ENCODE measurements at regions not wholly inside any gene's neighbourhood (a gene's known extent, or its start where the extent isn't known, plus 50 kb on each side); places are given as distances from the start of the nearest gene placed in this dataset.
"Not testable (repeated sequence)": the region's sequence is repeated elsewhere in the genome, so short reads cannot be mapped to it uniquely, and the experiment has no call there.

- ATAC-seq, H3K9me3 ChIP-seq, H3K4me1 ChIP-seq, H3K27ac ChIP-seq, H3K4me3 ChIP-seq, H3K36me3 ChIP-seq, H3K27me3 ChIP-seq: not testable (repeated sequence)
- 63% methylated on average over 3 of the region's 10 CpGs; no CpG with 5 or more reads in 1 of the 2 donors for WGBS, 2 donors (ENCODE audit: low coverage in 1 of 2)
These were observed 76.5 kb upstream of the LINC00632 start for GRCh38 chrX:140633105-140633504.

GRCh38 chrX:140608111-140608510, 101.4 kb upstream of the LINC00632 start:
- H3K27me3 ChIP-seq = no peaks in the 10 kb centered on the region
- no peak overlapping the region for H3K27ac ChIP-seq
- H3K9me3 ChIP-seq = no peaks in the 10 kb centered on the region
- no peaks in the 10 kb centered on the region for H3K36me3 ChIP-seq
- no peak for TF ChIP-seq CTCF (IDR thresholded peaks at IDR 0.05)
- no peak for TF ChIP-seq EP300 (IDR thresholded peaks at IDR 0.05)
- TF ChIP-seq POLR2A (IDR thresholded peaks at IDR 0.05) = no peak
- TF ChIP-seq POLR2AphosphoS5 (IDR thresholded peaks at IDR 0.05) = no peak
- no peaks in the 10 kb centered on the region for H3K4me1 ChIP-seq
- H3K4me3 ChIP-seq = no peak overlapping the region
- no peak for ATAC-seq

GRCh38 chrX:140602140-140602539, 97.3 kb upstream of the SOX3 start:
- Histone ChIP-seq H3K27me3 (no peaks in the 10 kb centered on the region), H3K9me3 (no peaks in the 10 kb centered on the region), H3K36me3 (no peaks in the 10 kb centered on the region), H3K27ac (no peak overlapping the region), H3K4me1 (no peaks in the 10 kb centered on the region), H3K4me3 (no peak overlapping the region)
- no peak for TF ChIP-seq POLR2AphosphoS5 (IDR thresholded peaks at IDR 0.05)
- TF ChIP-seq EP300 (IDR thresholded peaks at IDR 0.05) = no peak
- TF ChIP-seq POLR2A (IDR thresholded peaks at IDR 0.05) = no peak
- no peak for TF ChIP-seq CTCF (IDR thresholded peaks at IDR 0.05)
- WGBS, 2 donors (ENCODE audit: low coverage in 1 of 2) = 78 to 87% methylated on average over 3 of the region's 3 CpGs
- no peak for ATAC-seq

GRCh38 chrX:140599851-140600250, 95.0 kb upstream of the SOX3 start:
- Histone ChIP-seq H3K9me3 (no peaks in the 10 kb centered on the region), H3K4me3 (no peak overlapping the region), H3K36me3 (no peaks in the 10 kb centered on the region), H3K4me1 (no peaks in the 10 kb centered on the region), H3K27me3 (no peaks in the 10 kb centered on the region), H3K27ac (no peak overlapping the region)
- 91 to 93% methylated on average over 2 to 3 of the region's 3 CpGs for WGBS, 2 donors (ENCODE audit: low coverage in 1 of 2)
- TF ChIP-seq CTCF (IDR thresholded peaks at IDR 0.05) = no peak
- TF ChIP-seq POLR2A (IDR thresholded peaks at IDR 0.05) = no peak
- no peak for TF ChIP-seq POLR2AphosphoS5 (IDR thresholded peaks at IDR 0.05)
- TF ChIP-seq EP300 (IDR thresholded peaks at IDR 0.05) = no peak
- no peak for ATAC-seq

- no peaks in the 10 kb centered on the region for H3K9me3 ChIP-seq
- no peaks in the 10 kb centered on the region for H3K4me1 ChIP-seq
- H3K27me3 ChIP-seq = no peaks in the 10 kb centered on the region
- H3K27ac ChIP-seq = no peak overlapping the region
- TF ChIP-seq POLR2AphosphoS5 (IDR thresholded peaks at IDR 0.05) = no peak
- TF ChIP-seq EP300 (IDR thresholded peaks at IDR 0.05) = no peak
- TF ChIP-seq POLR2A (IDR thresholded peaks at IDR 0.05) = no peak
- TF ChIP-seq CTCF (IDR thresholded peaks at IDR 0.05) = no peak
- WGBS, 2 donors (ENCODE audit: low coverage in 1 of 2) = 93 to 96% methylated on average over 2 of the region's 2 CpGs
- ATAC-seq = no peak
- no peaks in the 10 kb centered on the region for H3K36me3 ChIP-seq
- H3K4me3 ChIP-seq = no peak overlapping the region
These were observed 84.8 kb upstream of the SOX3 start for GRCh38 chrX:140589657-140590056.

GRCh38 chrX:140586951-140587350, 82.1 kb upstream of the SOX3 start:
- WGBS, 2 donors (ENCODE audit: low coverage in 1 of 2) = 71 to 79% methylated on average over 2 to 3 of the region's 4 CpGs
- Histone ChIP-seq H3K36me3 (no peaks in the 10 kb centered on the region), H3K27ac (no peak overlapping the region), H3K4me1 (no peaks in the 10 kb centered on the region), H3K4me3 (no peak overlapping the region), H3K27me3 (no peaks in the 10 kb centered on the region), H3K9me3 (no peaks in the 10 kb centered on the region)
- no peak for ATAC-seq
- TF ChIP-seq POLR2AphosphoS5 (IDR thresholded peaks at IDR 0.05) = no peak
- TF ChIP-seq CTCF (IDR thresholded peaks at IDR 0.05) = no peak
- no peak for TF ChIP-seq EP300 (IDR thresholded peaks at IDR 0.05)
- no peak for TF ChIP-seq POLR2A (IDR thresholded peaks at IDR 0.05)

Data from gastroesophageal sphincter (tissue), 4 donors.